Smooth muscle cell (in vitro differentiated cells): ENCODE measurements at regions not wholly inside any gene's neighbourhood (a gene's known extent, or its start where the extent isn't known, plus 50 kb on each side); places are given as distances from the start of the nearest gene placed in this dataset.

ENCODE experiments used
- DNase-seq: peaks from one replicate; lab custom pipeline; 2025; ENCODE audit not compliant: unreplicated experiment; lab: John Stamatoyannopoulos, UW
- H2AFZ ChIP-seq: fragments of 200-600 bp; sonication (generic); 2 replicates; pipeline ENCODE4 v1.6.0; 2016; ENCODE audit warnings: antibody characterized with exemption, low read depth, mild to moderate bottlenecking
- H3F3A ChIP-seq: fragments of 200-600 bp; sonication (generic); 2 replicates; pipeline ENCODE4 v1.6.0; 2017; ENCODE audit warnings: antibody characterized with exemption, low read depth
- H3K27ac ChIP-seq: fragments of 200-600 bp; sonication (generic); 2 replicates; pipeline ENCODE4 v1.5.1; 2016; ENCODE audit warnings: low read depth, mild to moderate bottlenecking
- H3K27me3 ChIP-seq: fragments of 200-600 bp; sonication (generic); 2 replicates; pipeline ENCODE4 v1.6.1; 2016; ENCODE audit warnings: low read depth, mild to moderate bottlenecking
- H3K36me3 ChIP-seq: fragments of 200-600 bp; sonication (generic); 2 replicates; pipeline ENCODE4 v1.5.1; 2016; ENCODE audit warnings: low read depth
- H3K4me1 ChIP-seq: fragments of 200-600 bp; sonication (generic); 2 replicates; pipeline ENCODE4 v1.5.1; 2016; ENCODE audit warnings: low read depth
- H3K4me2 ChIP-seq: fragments of 200-600 bp; sonication (generic); 2 replicates; pipeline ENCODE4 v1.6.0; 2016; ENCODE audit warnings: mild to moderate bottlenecking
- H3K4me3 ChIP-seq: fragments of 200-600 bp; sonication (generic); 2 replicates; pipeline ENCODE4 v1.5.1; 2016; ENCODE audit warnings: mild to moderate bottlenecking
- H3K79me2 ChIP-seq: fragments of 200-600 bp; sonication (generic); 2 replicates; pipeline ENCODE4 v1.6.0; 2016; ENCODE audit warnings: low read depth, mild to moderate bottlenecking
- H3K9ac ChIP-seq: fragments of 200-600 bp; sonication (generic); 2 replicates; pipeline ENCODE4 v1.6.0; 2016; ENCODE audit warnings: low read depth
- H3K9me3 ChIP-seq: fragments of 200-600 bp; sonication (generic); replicated peaks from 2 replicates; pipeline ENCODE4 v1.5.1; 2016; ENCODE audit warnings: low read depth
- H4K20me1 ChIP-seq: fragments of 200-600 bp; sonication (generic); 2 replicates; pipeline ENCODE4 v1.6.0; 2016; ENCODE audit warnings: low read depth
- CTCF ChIP-seq: fragments of 200-600 bp; sonication (generic); IDR thresholded peaks from 2 replicates; pipeline ENCODE4 v1.5.1; 2017; ENCODE audit warnings: borderline replicate concordance, mild to moderate bottlenecking, antibody characterized with exemption; ENCODE audit not compliant: insufficient read depth, poor library complexity, severe bottlenecking
- WGBS: methylation state at CpG from one replicate; pipeline ENCODE4 v1.1.7; 2016; ENCODE audit warnings: low lambda C conversion rate; 5-methylcytosine and 5-hydroxymethylcytosine counted together

GRCh38 chr10:111936143-111936542, 247.4 kb downstream of the GPAM start:
- Histone ChIP-seq H3K79me2 (no peaks in the 10 kb centered on the region), H3K4me2 (no peak overlapping the region), H3K27ac (no peak overlapping the region), H3K9ac (no peak overlapping the region), H3K36me3 (no peaks in the 10 kb centered on the region), H4K20me1 (no peaks in the 10 kb centered on the region), H3F3A (no peaks in the 10 kb centered on the region), H2AFZ (no peak overlapping the region), H3K27me3 (no peaks in the 10 kb centered on the region), H3K4me3 (no peak overlapping the region), H3K9me3 (no peaks in the 10 kb centered on the region), H3K4me1 (no peaks in the 10 kb centered on the region)
- DNase-seq, result no peak
- 86% methylated on average over 3 of the region's 3 CpGs for WGBS
- no peak for TF ChIP-seq CTCF

- Histone ChIP-seq H3K4me2 (no peak overlapping the region), H3K79me2 (no peaks in the 10 kb centered on the region), H3K27ac (no peak overlapping the region), H3K27me3 (no peaks in the 10 kb centered on the region), H4K20me1 (no peaks in the 10 kb centered on the region), H3F3A (no peaks in the 10 kb centered on the region), H2AFZ (no peak overlapping the region), H3K9ac (no peak overlapping the region), H3K36me3 (no peaks in the 10 kb centered on the region), H3K9me3 (no peaks in the 10 kb centered on the region), H3K4me3 (no peak overlapping the region), H3K4me1 (no peaks in the 10 kb centered on the region)
- DNase-seq, result no peak
- no peak for TF ChIP-seq CTCF
- WGBS, result 83% methylated on average over 6 of the region's 6 CpGs
Observed at GRCh38 chr10:111944331-111944730, 239.2 kb downstream of the GPAM start.

- Histone ChIP-seq H3K79me2 (no peaks in the 10 kb centered on the region), H2AFZ (no peak overlapping the region), H3K4me1 (no peaks in the 10 kb centered on the region), H3K27me3 (no peaks in the 10 kb centered on the region), H3K4me2 (no peak overlapping the region), H3K9ac (no peak overlapping the region), H3K36me3 (no peaks in the 10 kb centered on the region), H3F3A (no peaks in the 10 kb centered on the region), H4K20me1 (no peaks in the 10 kb centered on the region), H3K4me3 (no peak overlapping the region), H3K27ac (no peak overlapping the region), H3K9me3 (peaks cover 5% of the 10 kb centered on the region)
- DNase-seq, result no peak
- 85% methylated on average over 1 of the region's 1 CpG for WGBS
- TF ChIP-seq CTCF, result no peak
Observed at GRCh38 chr10:111953949-111954348, 229.6 kb downstream of the GPAM start.

GRCh38 chr10:111954386-111954785, 229.2 kb downstream of the GPAM start:
- peaks cover 5% of the 10 kb centered on the region for H3K9me3 ChIP-seq
- WGBS, result 81% methylated on average over 4 of the region's 4 CpGs
- DNase-seq, result no peak

More at GRCh38 chr10:111954386-111954785, 229.2 kb downstream of the GPAM start:
- H3K9ac ChIP-seq, result no peak overlapping the region
- H3K27ac ChIP-seq, result no peak overlapping the region
- no peaks in the 10 kb centered on the region for H3K79me2 ChIP-seq
- H3K4me2 ChIP-seq, result no peak overlapping the region
- H2AFZ ChIP-seq, result no peak overlapping the region
- H3K4me3 ChIP-seq, result no peak overlapping the region
- TF ChIP-seq CTCF, result no peak
- H3K36me3 ChIP-seq, result no peaks in the 10 kb centered on the region
- no peaks in the 10 kb centered on the region for H4K20me1 ChIP-seq
- no peaks in the 10 kb centered on the region for H3K27me3 ChIP-seq
- H3K4me1 ChIP-seq, result no peaks in the 10 kb centered on the region
- H3F3A ChIP-seq, result no peaks in the 10 kb centered on the region
